Ovary (tissue), 3 donors: ENCODE measurements at regions not wholly inside any gene's neighbourhood (a gene's known extent, or its start where the extent isn't known, plus 50 kb on each side); places are given as distances from the start of the nearest gene placed in this dataset.

ENCODE experiments used
- EP300 ChIP-seq: sonication (generic); formaldehyde crosslinking; IDR thresholded peaks from one replicate; pipeline ENCODE4 v1.6.1; 2017; ENCODE audit warnings: antibody characterized with exemption
- POLR2A ChIP-seq: fragments of 450-650 bp; IDR thresholded peaks from one replicate; pipeline ENCODE4 v1.6.1; 2017; ENCODE audit warnings: antibody characterized with exemption, mild to moderate bottlenecking, moderate library complexity
- TF ChIP-seq, protein P1 (sequence below), 3 donors: fragments of 450-650 bp in 2 of 3; fragments of 200-600 bp in 1 of 3; IDR thresholded peaks; one replicate each; pipeline versions ENCODE4 v1.5.1 to v1.8.0; 2016 to 2022; ENCODE audit warnings: antibody characterized with exemption in 3 of 3, mild to moderate bottlenecking in 1 of 3
- donor health status: DM: no; HTN: no; CAD: no.

DNA sequence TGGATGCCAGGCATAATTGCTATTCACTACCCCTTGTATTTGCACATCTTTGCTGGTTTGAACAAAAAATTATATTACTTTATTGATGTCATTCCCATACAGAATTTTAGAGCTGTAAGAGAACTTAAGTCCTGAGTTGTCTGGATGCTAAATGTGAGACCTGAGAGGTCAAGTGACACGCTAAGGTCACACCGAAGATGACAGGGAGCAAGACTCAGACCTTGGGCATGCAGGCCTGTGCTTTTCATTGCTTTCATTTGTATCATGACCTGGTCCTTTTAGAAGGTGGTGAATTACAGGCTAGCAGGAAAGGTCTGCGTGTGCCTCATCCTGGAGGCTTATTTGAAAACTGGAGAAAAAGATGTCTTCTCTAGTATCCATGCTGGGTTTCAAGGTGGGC is 312.0 kb upstream of the RASGRP1 start:
- TF ChIP-seq, protein P1, sequence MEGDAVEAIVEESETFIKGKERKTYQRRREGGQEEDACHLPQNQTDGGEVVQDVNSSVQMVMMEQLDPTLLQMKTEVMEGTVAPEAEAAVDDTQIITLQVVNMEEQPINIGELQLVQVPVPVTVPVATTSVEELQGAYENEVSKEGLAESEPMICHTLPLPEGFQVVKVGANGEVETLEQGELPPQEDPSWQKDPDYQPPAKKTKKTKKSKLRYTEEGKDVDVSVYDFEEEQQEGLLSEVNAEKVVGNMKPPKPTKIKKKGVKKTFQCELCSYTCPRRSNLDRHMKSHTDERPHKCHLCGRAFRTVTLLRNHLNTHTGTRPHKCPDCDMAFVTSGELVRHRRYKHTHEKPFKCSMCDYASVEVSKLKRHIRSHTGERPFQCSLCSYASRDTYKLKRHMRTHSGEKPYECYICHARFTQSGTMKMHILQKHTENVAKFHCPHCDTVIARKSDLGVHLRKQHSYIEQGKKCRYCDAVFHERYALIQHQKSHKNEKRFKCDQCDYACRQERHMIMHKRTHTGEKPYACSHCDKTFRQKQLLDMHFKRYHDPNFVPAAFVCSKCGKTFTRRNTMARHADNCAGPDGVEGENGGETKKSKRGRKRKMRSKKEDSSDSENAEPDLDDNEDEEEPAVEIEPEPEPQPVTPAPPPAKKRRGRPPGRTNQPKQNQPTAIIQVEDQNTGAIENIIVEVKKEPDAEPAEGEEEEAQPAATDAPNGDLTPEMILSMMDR (IDR thresholded peaks at IDR 0.05): no peak
- TF ChIP-seq EP300 (no peak), POLR2A (no peak)
